ENCODE measurements at regions not wholly inside any gene's neighbourhood (a gene's known extent, or its start where the extent isn't known, plus 50 kb on each side); places are given as distances from the start of the nearest gene placed in this dataset.
A peak's percentile ranks its signal among the peaks of the same experiment; 100 is the strongest.

DNA sequence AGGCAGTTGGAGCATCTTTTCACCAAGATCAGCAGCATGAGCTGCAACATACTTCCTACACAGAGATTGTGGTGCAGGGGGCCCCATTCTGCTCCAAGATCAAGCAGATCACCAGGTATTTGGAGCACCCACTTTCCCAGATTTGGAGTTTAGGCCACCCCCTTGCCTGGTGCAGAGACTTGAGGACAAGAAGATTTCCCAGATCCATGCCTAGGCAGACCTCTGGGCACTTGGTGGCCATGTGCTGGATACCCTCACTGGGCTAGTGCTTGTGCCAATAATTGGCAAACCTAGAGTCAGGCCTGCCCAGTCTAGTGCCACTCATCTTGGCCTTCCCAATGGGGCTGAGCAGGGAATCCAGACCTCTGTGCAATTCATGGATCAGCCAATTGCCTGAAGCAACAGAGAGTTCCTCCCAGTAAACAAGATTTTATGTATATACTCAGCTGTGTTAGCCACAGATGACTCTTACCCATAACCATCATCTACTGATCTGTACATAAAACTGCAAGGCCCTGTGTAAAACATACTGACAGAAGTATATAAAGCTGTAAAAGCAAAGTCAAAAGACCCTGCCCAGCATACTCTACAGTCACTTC is 228.4 kb upstream of the EMCN start:
- in situ Hi-C loops (cut with MboI; ENCODE audit: low sequenced_read_pairs, unreplicated experiment): no loop called here
- TF ChIP-seq, protein P1, sequence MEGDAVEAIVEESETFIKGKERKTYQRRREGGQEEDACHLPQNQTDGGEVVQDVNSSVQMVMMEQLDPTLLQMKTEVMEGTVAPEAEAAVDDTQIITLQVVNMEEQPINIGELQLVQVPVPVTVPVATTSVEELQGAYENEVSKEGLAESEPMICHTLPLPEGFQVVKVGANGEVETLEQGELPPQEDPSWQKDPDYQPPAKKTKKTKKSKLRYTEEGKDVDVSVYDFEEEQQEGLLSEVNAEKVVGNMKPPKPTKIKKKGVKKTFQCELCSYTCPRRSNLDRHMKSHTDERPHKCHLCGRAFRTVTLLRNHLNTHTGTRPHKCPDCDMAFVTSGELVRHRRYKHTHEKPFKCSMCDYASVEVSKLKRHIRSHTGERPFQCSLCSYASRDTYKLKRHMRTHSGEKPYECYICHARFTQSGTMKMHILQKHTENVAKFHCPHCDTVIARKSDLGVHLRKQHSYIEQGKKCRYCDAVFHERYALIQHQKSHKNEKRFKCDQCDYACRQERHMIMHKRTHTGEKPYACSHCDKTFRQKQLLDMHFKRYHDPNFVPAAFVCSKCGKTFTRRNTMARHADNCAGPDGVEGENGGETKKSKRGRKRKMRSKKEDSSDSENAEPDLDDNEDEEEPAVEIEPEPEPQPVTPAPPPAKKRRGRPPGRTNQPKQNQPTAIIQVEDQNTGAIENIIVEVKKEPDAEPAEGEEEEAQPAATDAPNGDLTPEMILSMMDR (IDR thresholded peaks at IDR 0.05; ENCODE audit: borderline replicate concordance, control extremely low read depth, extremely low read depth, insufficient read depth, missing control alignments): no peak
- DNase-seq (ENCODE audit: low spot score): no peak

DNA sequence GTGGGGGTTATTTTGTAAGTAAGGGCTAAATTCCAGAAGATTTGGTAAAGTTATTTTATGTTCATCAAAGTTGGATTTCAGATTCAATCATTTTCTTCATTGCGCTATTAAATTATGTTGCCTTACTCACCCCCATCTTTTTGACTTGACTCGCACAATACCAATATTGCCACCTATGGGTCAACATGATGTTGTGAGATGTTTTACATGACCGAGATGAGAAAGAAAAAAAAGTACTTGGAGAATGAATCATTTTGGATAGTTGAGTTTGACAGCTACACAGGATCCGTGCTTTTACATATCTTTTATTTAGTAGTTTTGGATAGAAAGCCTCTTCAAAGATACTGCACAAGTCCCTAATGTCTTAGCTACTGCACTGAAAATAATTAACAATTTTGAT is 224.2 kb upstream of the EMCN start:
- no peak for DNase-seq (ENCODE audit: low spot score)
- TF ChIP-seq, protein P1 (IDR thresholded peaks at IDR 0.05; ENCODE audit: borderline replicate concordance, control extremely low read depth, extremely low read depth, insufficient read depth, missing control alignments): peak; percentile 24
- in situ Hi-C loops (cut with MboI; ENCODE audit: low sequenced_read_pairs, unreplicated experiment): no loop called here

DNA sequence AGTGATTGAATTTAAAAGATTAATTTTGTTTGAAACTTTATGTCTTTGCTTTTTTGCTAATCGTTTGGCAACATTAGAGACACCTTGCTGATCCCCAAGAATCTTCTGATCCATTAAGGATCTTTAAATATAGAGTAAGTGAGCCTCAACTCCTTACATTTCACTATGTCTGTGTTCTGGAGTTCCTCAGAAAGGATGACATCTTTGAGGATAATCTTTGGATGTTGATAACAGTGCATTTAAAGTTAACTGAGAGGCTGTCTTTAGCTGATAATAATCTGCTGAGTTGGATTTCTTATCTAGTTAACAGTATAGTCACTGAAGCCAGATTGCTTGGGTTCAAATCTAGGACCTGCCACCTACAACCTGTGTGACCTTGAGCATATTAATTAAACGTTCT is 221.6 kb upstream of the EMCN start:
- in situ Hi-C loops (cut with MboI; ENCODE audit: low sequenced_read_pairs, unreplicated experiment): no loop called here
- TF ChIP-seq, protein P1 (IDR thresholded peaks at IDR 0.05; ENCODE audit: borderline replicate concordance, control extremely low read depth, extremely low read depth, insufficient read depth, missing control alignments): no peak
- DNase-seq (ENCODE audit: low spot score): no peak

DNA sequence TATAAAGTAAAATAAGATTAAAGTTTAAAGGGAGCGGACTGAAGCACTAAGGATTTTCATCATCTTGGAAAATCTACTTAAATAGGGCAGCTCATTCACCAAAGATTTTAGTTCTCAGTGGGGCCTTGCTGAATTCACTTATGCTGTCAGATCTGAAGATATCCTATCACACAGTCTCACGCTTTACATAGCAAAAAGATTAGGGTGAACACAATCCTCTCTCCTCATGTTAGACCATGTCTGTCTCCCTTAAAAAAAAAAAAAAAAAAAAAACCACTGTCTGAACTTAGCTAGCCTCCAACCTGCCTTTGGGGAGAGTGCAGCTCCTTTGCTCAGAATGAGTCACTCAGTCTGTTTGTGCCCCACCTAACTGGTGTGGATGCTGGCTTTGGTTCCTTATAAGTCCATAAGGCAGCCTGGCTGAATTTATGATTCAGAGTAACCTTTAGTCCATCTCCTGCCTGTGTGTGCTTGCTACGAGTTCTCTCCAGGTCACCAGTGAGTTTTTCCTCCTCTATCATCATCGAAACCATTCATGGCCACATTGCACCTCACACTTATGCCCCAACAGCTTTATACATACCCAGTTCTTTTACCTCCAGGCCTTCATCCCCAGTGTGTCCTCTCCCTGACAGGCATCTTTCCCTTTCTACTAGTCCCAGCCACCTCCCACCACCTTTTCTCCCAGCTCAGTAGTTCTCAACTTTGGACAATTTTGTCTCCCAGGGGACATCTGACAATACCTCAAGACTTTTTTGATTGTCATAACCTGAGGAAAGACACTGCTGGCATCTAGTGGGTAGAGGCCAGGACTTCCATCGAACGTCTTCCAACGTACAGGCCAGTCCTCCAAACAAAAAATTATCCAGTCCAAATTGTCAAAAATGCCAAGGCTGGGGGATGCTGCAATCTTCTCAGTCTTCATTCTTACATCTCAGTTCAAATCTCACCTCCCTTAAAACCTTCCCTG is 220.7 kb upstream of the EMCN start:
- in situ Hi-C loops (cut with MboI; ENCODE audit: low sequenced_read_pairs, unreplicated experiment): no loop called here
- DNase-seq (ENCODE audit: low spot score): no peak

DNA sequence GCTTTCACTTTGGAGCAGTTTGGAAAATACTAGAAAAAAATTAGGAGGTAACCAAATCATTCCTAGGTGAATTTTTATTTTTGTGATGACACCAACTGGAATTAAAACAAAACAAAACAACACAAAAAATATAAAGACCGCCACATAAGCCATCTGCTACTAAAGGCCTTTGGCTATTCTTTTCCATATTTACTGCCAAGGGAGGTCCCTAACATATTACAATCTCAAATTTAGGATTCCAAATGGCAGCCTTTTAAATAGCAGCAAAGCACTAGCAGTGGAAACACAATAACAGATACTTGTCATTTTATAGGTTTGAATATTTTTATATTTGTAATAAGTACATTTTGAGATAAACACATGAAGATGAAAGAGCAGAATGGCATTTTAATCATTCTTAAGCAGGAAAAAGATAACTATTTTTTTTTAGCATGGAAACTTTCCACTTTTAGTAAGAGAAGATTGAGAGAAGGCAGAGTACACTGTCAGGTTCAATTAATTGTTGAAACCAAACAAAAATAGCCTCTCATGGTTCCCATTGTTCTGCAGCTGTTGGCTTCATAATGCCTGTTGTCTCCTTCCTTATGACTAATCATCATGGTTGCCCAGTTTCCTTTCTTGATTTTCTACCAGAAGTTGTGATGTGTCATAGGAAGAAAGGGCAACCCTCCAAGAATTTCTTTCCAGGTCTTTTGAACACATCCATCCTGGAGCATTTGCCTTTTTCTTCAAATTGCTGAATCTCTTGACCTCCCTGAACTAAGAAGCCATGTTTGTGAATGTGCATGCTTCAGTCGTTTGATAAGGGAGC is 219.0 kb upstream of the EMCN start:
- in situ Hi-C loops (cut with MboI; ENCODE audit: low sequenced_read_pairs, unreplicated experiment): no loop called here
- TF ChIP-seq, protein P1 (IDR thresholded peaks at IDR 0.05; ENCODE audit: borderline replicate concordance, control extremely low read depth, extremely low read depth, insufficient read depth, missing control alignments): no peak
- no peak for DNase-seq (ENCODE audit: low spot score)

More for the DNA sequence above, 220.7 kb upstream of the EMCN start:
- TF ChIP-seq, protein P1 (IDR thresholded peaks at IDR 0.05; ENCODE audit: borderline replicate concordance, control extremely low read depth, extremely low read depth, insufficient read depth, missing control alignments): no peak

DNA sequence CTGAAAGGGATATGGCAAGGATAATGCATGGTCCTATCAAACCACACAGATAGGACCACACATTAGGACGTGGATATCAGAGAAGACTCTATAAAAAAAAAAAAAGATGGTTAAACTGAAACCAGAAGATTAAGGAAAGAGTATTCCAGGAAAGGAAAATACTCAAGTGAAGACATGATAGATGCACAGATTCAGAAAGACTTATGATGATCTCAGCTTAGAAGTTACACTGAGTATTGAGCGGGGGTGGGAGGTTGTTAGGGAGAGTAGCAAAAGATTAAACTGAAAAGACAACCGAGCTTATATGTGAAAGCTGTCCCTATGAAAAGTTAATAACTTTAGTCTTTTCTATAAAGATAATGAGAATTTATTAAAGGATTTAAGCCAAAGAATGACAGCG is 211.0 kb upstream of the EMCN start:
- no peak for DNase-seq (ENCODE audit: low spot score)
- in situ Hi-C loops (cut with MboI; ENCODE audit: low sequenced_read_pairs, unreplicated experiment): no loop called here
- TF ChIP-seq, protein P1 (IDR thresholded peaks at IDR 0.05; ENCODE audit: borderline replicate concordance, control extremely low read depth, extremely low read depth, insufficient read depth, missing control alignments): no peak

All from GM13976 (cell line).